HG03135 (cell line): ENCODE measurements at regions not wholly inside any gene's neighbourhood (a gene's known extent, or its start where the extent isn't known, plus 50 kb on each side); places are given as distances from the start of the nearest gene placed in this dataset.
"Not testable (repeated sequence)": the region's sequence is repeated elsewhere in the genome, so short reads cannot be mapped to it uniquely, and the experiment has no call there.

Experiments
- ATAC-seq: cut with Tn5 transposase; IDR thresholded peaks from one replicate; pipeline ENCODE4 v1.9.1; 2021; ENCODE audit warnings: mild to moderate bottlenecking, moderate library complexity; ENCODE audit not compliant: unreplicated experiment

DNA sequence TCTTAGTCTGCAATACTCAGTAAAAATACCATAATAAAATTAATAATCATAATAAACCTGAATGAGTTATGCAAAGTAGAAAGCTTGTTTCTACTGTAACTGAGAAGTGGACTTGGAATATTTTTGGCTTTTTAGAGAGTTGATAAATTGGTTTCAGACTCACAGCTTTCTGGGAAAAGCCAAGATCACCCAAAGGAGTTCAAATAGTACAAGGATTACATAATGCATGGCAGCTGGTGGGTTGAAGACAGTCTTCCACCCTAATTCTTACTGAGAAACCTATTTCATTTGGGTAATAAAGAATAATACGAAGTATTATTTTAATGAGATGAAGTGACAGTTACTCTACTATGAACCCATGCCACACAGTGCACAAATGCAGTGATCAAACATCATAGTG lies 139.4 kb upstream of the KLF12 start:
- no peak for ATAC-seq

DNA sequence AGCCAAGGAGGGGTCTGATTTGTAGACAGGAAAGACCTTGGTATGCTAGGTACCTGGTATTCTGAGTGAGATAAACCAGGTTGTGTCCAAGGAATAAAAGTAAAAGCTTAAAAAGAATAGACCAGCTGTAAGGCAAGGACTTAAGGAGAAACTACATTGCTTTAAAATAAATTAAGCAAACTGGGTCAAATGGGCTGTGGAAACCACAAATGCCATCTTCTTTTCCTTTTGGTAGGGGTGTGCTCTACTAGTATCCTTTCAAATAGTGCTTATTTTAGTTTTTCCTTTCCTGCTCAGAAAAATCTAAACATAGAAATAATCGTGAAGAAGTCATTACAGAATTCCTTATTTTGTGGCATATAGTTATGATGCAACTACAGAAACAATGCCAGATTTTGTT lies 138.6 kb upstream of the KLF12 start:
- no peak for ATAC-seq

DNA sequence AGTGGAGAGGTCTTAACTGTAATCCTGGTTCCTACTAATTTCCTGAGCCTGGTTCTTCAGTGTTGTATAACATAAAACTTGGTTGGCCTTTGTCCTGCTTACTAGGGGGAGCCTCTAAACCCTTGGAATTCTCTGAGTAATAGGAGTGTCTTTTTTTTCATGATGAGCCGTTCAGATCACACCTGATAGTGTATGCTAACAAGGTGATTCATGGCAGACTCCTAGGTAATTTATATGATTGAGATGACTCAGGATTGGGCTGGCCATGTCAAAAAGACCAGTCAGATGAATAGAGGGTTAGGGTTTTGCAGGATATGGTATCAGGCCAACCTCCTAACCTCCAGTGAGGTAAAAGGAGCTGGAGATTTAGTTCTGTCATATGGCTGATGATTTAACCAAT lies 135.8 kb upstream of the KLF12 start:
- no peak for ATAC-seq

DNA sequence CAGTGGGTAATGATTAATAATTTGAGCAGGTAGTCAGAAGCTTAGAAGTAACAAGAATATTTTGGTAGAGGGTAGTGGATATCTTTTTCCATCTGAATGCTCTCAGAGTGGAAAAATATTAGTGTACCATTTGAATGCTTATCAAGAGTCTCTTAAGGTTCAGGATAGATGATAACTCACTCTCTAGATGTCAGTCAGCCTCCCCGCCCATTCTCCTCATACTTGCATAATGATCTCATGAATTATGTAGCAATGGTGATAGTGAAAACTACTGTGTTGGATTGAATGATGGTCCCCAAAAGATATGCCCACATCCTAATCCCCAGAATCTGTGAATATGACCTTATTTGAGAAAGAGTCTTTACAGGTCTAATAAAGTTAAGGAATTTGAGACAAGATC lies 132.7 kb upstream of the KLF12 start:
- ATAC-seq = no peak

DNA sequence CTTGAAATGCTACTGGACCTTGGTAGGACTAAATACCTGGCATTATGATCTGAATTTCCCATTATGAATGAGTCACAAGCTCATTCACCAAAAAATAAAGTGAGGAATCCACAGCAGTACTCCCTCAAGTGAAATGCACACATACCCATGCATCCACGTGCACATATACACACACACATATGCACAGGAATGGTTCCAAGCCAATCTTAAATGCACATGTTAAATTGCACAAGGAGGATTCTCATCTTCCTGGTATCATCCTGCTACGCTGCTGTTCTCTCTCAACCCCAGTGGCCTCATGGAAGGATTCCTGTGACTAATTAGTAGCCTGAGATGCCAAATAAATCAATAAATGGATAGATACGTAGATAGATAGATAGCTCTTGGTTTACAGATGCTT lies 132.1 kb upstream of the KLF12 start:
- ATAC-seq = no peak

DNA sequence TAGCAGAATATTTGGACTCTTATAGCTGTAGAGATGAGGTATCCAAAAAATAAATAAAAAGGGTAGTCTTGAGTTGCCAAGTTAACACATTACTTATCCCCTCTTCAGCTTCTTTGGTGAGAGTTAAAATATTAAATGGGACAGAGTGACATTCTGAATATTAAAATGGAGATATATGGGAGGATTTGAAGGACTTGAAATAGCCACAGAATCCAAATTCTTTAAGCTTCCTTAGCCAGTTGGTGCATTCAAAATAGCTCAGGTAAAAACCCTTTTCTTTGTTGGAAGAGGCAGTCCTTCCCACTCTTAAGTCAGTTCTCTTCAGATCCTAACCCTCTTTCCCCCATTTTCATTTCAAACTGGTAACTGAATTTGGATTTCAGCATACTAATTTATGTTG lies 130.1 kb upstream of the KLF12 start:
- no peak for ATAC-seq

DNA sequence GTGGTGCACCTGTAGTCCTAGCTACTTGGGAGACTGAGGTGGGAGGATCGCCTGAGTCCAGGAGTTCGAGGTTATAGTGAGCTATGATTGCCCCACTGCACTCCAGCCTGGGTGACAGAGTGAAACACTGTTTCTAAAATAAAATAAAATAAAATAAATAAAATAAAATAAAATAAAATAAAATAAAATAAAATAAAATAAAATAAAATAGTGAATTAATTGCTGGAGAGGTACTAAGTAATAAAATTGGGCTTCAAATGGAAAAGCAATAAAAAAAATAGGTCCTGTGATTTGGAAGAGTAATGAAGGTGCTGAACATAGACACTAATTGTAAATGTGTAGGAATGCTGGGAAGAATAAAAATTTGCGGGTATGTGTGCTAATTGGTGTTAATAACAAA lies 126.2 kb upstream of the KLF12 start:
- ATAC-seq = not testable (repeated sequence)

DNA sequence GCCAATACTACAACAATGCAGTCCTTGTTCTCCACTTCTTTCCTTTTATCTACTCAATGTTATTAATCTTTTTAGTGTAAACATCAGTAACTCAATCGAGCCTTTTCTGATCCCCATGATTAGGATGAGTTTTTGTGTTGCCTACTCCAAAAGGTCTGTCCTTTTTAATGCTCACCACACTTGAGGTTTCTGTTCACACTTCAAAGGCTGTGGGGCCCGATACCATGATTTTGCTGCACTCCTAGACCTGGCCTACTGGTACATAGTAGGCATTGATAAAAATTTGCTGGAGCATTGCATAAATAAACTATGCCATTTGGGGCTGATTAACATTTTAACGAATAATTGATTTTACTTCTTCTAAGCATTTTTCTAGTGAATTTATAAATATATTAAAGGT lies 125.4 kb upstream of the KLF12 start:
- no peak for ATAC-seq

DNA sequence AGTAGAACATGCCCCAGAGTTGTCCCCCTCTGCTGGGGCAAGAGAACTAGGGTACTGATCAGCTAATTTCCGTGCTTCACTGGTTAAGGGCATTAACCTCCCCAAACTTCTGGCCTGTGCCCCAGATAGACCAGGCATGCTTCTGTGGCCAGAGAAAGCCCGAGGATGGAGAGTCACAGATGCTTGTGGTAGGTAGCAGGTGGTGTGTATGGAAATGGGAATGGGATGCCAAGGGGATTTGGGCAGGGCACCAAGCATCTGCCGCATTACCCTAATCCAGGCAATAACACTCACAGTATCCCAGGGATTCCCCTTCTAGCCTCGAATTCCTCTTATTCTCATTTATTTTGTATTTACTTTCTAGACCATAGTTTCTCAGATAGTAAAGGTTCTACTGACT lies 124.8 kb upstream of the KLF12 start:
- no peak for ATAC-seq

DNA sequence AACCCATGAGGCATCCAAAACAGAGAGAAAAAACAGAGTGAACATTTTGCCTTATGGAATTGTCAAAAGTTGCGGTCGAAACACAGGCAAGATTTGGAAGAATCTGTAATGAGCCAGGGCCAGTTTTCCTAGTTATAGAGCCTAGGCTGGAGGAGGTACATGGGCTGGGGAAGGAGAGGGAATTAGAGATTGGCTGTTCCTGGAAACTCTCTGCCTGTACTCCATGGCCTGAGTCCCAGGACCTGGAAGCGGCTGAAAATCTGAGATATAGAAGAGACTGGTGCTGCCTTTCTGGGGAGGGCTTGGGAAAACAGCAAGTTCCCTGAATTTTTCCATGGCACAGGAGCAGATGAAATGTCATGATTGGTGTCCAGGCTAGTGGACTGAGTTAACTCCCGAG lies 122.8 kb upstream of the KLF12 start:
- no peak for ATAC-seq

DNA sequence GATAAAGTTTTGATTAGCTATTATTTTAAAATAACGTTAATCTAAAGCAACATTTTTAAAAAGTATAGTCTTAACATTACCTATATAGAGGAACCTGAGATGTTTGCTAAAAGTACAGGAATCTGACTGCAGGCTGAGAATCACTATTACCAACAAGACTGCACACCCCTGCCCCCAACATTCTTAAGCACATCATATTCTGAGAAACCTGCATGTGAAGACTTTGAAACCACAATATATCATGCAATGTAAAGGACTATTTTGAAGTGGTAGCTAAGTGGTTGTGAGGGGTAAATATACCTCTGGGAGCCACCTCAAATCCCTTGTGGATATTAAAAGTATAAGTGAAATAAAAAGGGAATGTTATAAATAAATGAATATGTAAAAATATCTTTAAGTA lies 119.0 kb upstream of the KLF12 start:
- ATAC-seq = no peak

DNA sequence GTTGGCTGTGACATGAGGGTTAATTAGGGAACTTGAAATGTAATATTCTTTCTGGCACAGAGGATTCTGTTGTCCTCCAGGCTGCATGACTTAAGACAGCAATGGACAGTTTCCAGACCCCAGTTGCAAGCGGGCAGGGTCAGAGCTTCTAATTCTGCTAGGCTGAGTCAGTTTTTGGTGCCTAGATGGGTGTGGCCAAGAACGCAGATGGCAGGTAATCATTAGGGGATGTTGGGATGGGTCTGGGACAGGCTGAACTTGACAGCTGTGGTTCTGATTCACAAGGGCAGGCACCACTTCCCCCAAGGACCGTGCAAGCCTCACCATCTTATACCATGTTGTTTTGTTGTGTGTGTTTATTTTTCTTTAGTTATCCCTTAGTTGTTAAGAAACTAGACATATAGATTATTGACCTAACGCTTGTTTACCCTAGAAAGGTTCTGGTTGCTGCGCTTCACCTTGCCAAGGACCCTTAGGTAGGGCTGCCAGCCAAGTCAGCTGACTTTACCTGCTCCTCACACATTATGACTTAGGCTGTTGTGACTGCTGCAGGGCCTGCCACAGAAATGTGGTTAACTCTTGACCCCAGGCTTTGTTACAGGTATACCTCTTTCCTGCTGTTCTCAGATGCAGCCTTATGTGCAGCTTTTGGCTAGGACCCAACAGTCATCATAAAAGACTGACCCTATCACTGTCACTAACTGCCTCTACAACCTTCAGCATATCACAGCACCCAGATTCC lies 117.7 kb upstream of the KLF12 start:
- ATAC-seq = no peak

DNA sequence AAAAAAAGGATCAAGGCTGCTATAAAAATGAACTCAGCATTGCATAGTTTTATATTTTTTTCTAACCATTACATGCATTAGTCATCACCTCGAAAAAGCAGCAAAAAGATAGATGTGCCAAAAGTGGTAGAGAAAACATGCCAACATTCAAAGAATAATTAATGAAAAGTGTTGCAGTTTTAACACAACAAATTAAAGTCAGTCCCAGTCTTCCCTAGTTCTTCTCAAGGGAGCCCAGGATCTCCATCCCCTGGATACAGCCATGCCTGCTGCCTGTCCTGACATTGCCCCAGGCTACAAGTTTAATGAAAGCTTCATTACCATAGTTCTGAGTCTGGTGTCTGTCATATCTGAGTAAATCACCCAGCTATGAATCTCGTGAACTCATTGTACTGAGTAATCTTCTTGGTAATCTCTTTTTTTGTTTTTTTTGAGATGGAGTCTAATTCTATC lies 116.6 kb upstream of the KLF12 start:
- ATAC-seq = no peak

DNA sequence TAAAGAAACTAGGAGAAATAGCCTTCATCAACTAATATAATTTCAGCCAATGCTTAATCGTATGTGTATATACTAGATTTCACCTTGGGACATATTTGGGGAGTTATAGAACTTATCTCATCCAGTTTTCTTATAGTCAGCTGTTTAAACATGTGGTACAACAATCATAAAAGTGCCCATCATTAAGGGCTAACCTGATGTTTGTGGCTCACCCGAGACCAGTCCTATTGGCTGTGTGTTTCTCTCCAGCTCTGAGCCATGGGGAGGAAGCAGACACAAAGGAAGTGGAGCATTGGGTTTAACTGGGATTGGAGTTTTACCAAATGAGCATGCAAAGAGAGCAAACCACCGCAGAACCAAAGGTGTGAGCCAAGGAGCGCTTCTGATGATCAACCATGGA lies 114.3 kb upstream of the KLF12 start:
- ATAC-seq = no peak

DNA sequence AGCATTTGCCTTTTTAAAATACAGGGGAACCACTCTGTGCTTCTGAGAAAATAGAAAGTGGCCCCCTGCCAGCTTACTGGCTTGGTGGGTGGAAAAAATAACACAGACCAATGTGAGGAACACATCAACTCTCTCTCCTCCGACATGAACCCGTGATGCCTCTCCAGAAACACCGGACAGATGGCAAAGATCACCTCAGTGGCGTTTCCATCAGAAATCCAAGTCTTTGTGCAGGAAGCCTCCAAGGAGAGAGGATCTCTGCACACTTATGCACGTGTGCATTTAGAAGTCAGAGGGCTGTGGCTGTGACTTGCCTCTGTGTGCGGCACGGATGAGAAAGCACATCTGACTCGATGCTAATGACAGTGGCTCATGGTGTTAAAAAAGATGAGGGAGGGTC lies 112.3 kb upstream of the KLF12 start:
- no peak for ATAC-seq

DNA sequence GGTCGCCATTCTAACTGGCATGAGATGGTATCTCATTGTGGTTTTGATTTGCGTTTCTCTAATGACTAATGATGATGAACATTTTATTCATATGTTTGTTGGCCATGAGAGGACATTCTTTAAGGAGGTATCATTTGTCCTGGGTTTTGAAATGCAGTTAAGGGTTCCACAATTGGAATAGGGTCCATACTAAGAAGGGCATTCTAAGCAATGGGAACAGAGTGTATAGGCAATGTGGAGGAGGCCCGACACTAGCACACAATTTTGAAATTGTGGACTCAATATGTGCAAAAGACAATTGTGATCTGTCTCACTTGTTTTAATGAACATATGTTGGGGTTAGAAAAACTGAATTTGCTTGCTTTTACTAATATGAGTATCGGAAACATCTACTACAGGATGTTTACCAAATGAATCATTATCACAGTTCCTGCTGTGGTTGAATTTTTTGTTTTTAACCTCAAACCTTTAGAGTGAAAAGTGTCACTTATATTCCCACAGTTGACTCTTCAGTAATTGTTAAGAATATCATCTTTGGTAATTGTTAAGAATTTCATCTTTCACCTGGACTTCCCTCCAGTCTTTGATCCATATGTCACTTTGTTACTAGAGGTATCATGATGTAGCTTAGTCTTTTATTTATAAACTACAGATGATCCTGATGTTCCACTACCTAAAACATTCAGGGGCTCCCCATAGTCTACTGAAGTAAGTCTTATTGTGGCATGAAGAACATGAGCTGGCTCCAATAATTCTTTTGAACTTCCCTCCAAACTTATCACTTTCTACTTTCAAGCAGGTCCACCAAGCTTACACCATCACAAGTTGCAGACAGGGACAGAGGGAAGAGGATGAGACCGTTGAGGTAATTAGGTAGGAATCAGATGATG lies 109.7 kb upstream of the KLF12 start:
- ATAC-seq = no peak

DNA sequence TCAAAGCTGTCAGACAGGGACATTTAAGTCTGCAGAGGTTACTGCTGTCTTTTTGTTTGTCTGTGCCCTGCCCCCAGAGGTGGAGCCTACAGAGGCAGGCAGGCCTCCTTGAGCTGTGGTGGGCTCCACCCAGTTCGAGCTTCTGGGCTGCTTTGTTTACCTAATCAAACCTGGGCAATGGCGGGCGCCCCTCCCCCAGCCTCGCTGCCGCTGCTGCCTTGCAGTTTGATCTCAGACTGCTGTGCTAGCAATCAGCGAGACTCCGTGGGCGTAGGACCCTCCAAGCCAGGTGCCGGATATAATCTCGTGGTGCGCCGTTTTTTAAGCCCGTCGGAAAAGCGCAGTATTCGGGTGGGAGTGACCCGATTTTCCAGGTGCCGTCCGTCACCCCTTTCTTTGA lies 107.1 kb upstream of the KLF12 start:
- not testable (repeated sequence) for ATAC-seq

DNA sequence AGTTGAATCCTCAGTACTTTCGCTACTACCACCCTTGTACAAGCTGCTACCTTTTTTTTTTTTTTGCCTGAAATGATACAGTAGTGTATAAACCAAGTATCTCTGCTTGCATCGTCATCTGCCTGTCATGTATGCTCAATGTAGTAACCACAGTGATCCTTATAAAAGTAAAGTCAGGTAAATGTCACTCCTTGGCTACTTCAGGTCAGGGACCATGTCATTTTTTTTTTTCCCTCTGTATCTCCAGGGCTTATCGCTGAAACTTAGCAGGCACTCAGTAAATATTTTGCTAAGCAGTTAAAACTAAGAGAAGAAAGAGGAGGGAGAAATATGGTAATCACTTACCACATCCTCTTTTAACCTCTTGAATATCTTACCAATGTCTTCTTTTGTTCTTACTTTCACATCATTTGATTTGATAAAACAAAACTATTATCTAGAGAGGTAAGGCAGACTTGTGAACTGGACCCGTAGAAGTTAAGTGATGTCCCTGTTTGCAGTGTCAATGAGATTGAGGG lies 96.8 kb upstream of the KLF12 start:
- no peak for ATAC-seq

DNA sequence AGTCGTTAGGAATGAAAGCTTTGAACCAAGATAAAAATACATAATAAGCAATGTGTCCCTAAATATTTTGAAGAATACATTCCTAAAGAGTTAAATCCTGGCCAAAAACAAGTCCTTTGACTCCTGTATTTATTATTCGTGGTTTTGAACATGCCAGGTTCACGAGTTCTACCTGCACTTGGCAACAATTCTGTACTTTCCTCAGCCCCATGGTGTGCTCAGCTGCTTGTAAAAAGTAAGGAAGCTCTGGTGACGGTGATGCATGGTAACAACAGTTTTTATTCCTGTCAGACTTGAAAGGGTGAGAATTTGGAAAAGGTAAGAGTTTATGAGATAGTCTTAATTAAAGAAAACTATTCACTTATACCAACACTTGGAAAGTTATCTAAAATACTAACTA lies 95.0 kb upstream of the KLF12 start:
- no peak for ATAC-seq

DNA sequence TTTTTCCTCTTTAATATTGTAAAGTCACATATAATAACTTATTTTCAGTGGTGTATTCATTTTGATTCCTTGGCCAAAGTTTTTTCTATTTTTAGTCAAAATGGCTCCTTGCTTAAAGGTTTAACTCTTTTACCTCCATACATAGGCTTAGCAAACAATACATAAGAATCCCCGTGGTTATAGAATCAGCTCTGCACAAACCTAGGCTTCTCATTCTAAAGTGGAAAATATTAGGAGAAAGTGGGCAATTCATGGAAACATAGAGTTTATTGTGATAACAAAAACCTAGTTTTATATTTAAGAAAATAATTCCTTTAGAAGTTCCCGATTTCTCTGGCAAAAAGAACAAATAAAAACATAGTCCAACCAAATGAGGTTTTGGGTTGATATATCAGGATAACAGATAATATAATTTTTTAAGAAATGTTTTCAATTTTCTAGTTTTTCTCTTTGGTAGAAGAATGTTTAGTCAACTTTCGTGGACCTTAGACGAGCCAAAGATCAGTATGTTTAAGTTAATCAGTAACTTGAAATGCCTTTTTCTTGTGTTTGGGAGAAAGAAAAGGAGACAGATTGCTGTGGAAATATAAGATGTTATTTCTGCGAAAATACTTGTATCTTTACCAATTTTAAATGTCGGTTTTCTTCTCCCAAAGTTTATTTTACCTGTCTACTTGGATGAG lies 93.4 kb upstream of the KLF12 start:
- ATAC-seq = no peak

DNA sequence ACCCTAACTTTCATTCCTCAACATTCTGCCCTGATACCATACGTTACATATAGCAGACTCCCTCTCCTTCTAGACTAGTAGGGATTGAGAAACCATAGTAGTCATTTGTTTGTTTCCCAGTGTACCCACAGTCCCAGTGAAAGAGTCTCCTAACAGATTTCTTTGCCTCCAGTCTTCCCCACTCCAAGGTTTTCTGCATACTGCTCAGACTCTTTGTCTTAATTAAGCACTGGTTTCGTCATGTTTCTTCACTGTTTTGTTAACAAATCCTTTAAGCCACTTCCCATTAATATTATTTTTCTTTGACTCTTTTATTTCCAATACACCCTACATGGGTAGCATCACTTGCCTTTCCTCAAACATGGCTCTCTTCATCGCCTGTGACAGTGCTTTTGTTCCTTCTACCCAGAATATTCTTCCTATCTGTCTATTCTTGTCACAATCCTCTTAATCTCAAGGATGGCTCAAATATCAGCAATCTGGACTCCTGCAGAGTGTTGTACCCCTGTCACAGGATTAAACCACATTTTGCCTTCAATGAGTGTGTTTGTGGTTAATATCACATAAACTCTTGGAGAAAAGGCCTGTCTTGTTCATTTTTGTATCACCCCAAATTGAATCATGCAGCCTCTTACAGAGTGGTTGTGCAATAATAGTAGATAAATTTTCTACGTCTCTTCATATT lies 92.7 kb upstream of the KLF12 start:
- no peak for ATAC-seq
